IMR-90 (cell line): ENCODE measurements at regions not wholly inside any gene's neighbourhood (a gene's known extent, or its start where the extent isn't known, plus 50 kb on each side); places are given as distances from the start of the nearest gene placed in this dataset.

Experiments
- ATAC-seq: fragments of 200-7000 bp; cut with Tn5 transposase; 2 replicates; pipeline ENCODE4 v1.9.1; 2020; ENCODE audit warnings: low read depth, mild to moderate bottlenecking, moderate library complexity
- BruUV-seq: library from RNA; stranded (reverse); fragments of 400-500 nt; replicated peaks from 2 replicates; lab custom pipeline; 2021; lab: Mats Ljungman, UMichigan
- CTCF ChIA-PET: fragments of 300-600 bp; formaldehyde crosslinking; extraction: SDS; loops from one replicate; lab custom pipeline; 2021; ENCODE audit warnings: antibody characterized with exemption; lab: Yijun Ruan, JAX
- POLR2A ChIA-PET: fragments of 300-600 bp; sonication (Branson Sonifier 250); formaldehyde crosslinking; loops from one replicate; lab custom pipeline; 2022; ENCODE audit warnings: antibody characterized with exemption; ENCODE audit not compliant: unreplicated experiment; lab: Charles Lee
- DNase-seq: peaks from one replicate; pipeline ENCODE4 v3.0.0; 2013
- H2AFZ ChIP-seq: replicated peaks from 2 replicates; pipeline ENCODE3; 2013; ENCODE audit warnings: low read length, mild to moderate bottlenecking; ENCODE audit not compliant: poor library complexity
- H2AK5ac ChIP-seq: 2 replicates; pipeline ENCODE4 v1.6.1; 2013; ENCODE audit warnings: low read depth, low read length, inconsistent platforms
- H2AK9ac ChIP-seq: replicated peaks from 2 replicates; pipeline ENCODE3; 2013; ENCODE audit warnings: mild to moderate bottlenecking, low read depth, low read length, moderate library complexity; ENCODE audit not compliant: poor library complexity
- H2BK120ac ChIP-seq: 2 replicates; pipeline ENCODE4 v1.6.1; 2013; ENCODE audit warnings: low read depth, low read length, inconsistent platforms
- H2BK15ac ChIP-seq: 3 replicates; pipeline ENCODE4 v1.6.1; 2013; ENCODE audit warnings: low read depth, low read length, inconsistent platforms
- H2BK20ac ChIP-seq: 2 replicates; pipeline ENCODE4 v1.6.1; 2013; ENCODE audit warnings: low read depth, mild to moderate bottlenecking, inconsistent platforms, low read length, moderate library complexity
- H2BK5ac ChIP-seq: 2 replicates; pipeline ENCODE4 v1.6.1; 2013; ENCODE audit warnings: mild to moderate bottlenecking, low read depth, low read length, inconsistent platforms; ENCODE audit not compliant: poor library complexity, severe bottlenecking
- H3K14ac ChIP-seq: replicated peaks from 2 replicates; pipeline ENCODE4 v1.6.1; 2013; ENCODE audit warnings: low read depth, low read length, inconsistent platforms
- H3K18ac ChIP-seq: 2 replicates; pipeline ENCODE4 v1.6.1; 2013; ENCODE audit warnings: low read depth, low read length, control low read depth
- H3K23ac ChIP-seq: 2 replicates; pipeline ENCODE4 v1.6.1; 2013; ENCODE audit warnings: low read depth, low read length, inconsistent platforms
- H3K27ac ChIP-seq: 2 replicates; pipeline ENCODE4 v1.5.1; 2013; ENCODE audit warnings: mild to moderate bottlenecking, control low read depth, low read length; ENCODE audit not compliant: insufficient read depth
- H3K27me3 ChIP-seq: 2 replicates; pipeline ENCODE4 v1.6.1; 2013; ENCODE audit warnings: low read length; ENCODE audit not compliant: control insufficient read depth, insufficient read depth
- H3K36me3 ChIP-seq: 2 replicates; pipeline ENCODE4 v1.6.1; 2013; ENCODE audit warnings: low read length, mixed read lengths; ENCODE audit not compliant: control insufficient read depth, insufficient read depth
- H3K4ac ChIP-seq: 2 replicates; pipeline ENCODE4 v1.6.1; 2013; ENCODE audit warnings: low read depth, low read length, inconsistent platforms
- H3K4me1 ChIP-seq: 2 replicates; pipeline ENCODE4 v1.6.1; 2013; ENCODE audit warnings: low read length, mixed read lengths; ENCODE audit not compliant: control insufficient read depth, insufficient read depth
- H3K4me2 ChIP-seq: 2 replicates; pipeline ENCODE4 v1.6.1; 2013; ENCODE audit warnings: low read depth, mild to moderate bottlenecking, control low read depth, low read length, moderate library complexity
- H3K4me3 ChIP-seq: 2 replicates; pipeline ENCODE4 v1.5.1; 2013; ENCODE audit warnings: low read depth, mild to moderate bottlenecking, control low read depth, low read length, moderate library complexity; ENCODE audit not compliant: insufficient read depth
- H3K56ac ChIP-seq: 2 replicates; pipeline ENCODE4 v1.6.1; 2013; ENCODE audit warnings: low read length, inconsistent platforms; ENCODE audit not compliant: insufficient read depth; ENCODE audit errors: extremely low read depth
- H3K79me1 ChIP-seq, 2 experiments: 2 replicates each; pipeline ENCODE4 v1.6.1; 2013; ENCODE audit warnings: low read length in 2 of 2, inconsistent platforms in 1 of 2, low read depth in 1 of 2
- H3K9ac ChIP-seq: 2 replicates; pipeline ENCODE4 v1.6.1; 2013; ENCODE audit warnings: low read depth, low read length, control low read depth
- H3K9me1 ChIP-seq: 2 replicates; pipeline ENCODE4 v1.6.1; 2013; ENCODE audit warnings: low read length, inconsistent platforms; ENCODE audit not compliant: insufficient read depth
- H3K9me3 ChIP-seq: 2 replicates; pipeline ENCODE4 v1.6.1; 2013; ENCODE audit warnings: low read length; ENCODE audit not compliant: control insufficient read depth, insufficient read depth
- H4K20me1 ChIP-seq: 2 replicates; pipeline ENCODE4 v1.6.1; 2013; ENCODE audit warnings: low read length, inconsistent platforms; ENCODE audit not compliant: insufficient read depth
- H4K5ac ChIP-seq: 2 replicates; pipeline ENCODE4 v1.6.1; 2013; ENCODE audit warnings: mild to moderate bottlenecking, low read depth, low read length, control low read depth
- H4K8ac ChIP-seq, 2 experiments: 2 replicates each; pipeline ENCODE4 v1.6.1; 2013; ENCODE audit warnings: low read depth in 2 of 2, low read length in 2 of 2, control low read depth in 1 of 2, inconsistent platforms in 1 of 2
- H4K91ac ChIP-seq: 2 replicates; pipeline ENCODE4 v1.6.1; 2013; ENCODE audit warnings: low read depth, low read length, inconsistent platforms; ENCODE audit not compliant: insufficient read depth
- BHLHE40 ChIP-seq: fragments of 150-350 bp; IDR thresholded peaks from 2 replicates; pipeline ENCODE4 v1.6.1; 2016; ENCODE audit warnings: mild to moderate bottlenecking, low read depth, low read length
- CEBPB ChIP-seq: IDR thresholded peaks from 2 replicates; pipeline ENCODE4 v1.6.1; 2012; ENCODE audit warnings: low read depth, low read length, improper control_type of control experiment
- MAFK ChIP-seq: IDR thresholded peaks from 2 replicates; pipeline ENCODE4 v1.6.1; 2012; ENCODE audit warnings: low read depth, low read length, improper control_type of control experiment
- MAZ ChIP-seq: IDR thresholded peaks from 2 replicates; pipeline ENCODE4 v1.6.1; 2012; ENCODE audit warnings: low read depth, mild to moderate bottlenecking, low read length, improper control_type of control experiment, moderate library complexity, borderline replicate concordance
- MXI1 ChIP-seq: IDR thresholded peaks from 2 replicates; pipeline ENCODE4 v1.6.1; 2012; ENCODE audit warnings: low read depth, mild to moderate bottlenecking, low read length, moderate library complexity, borderline replicate concordance
- NFE2L2 ChIP-seq: fragments of 150-350 bp; IDR thresholded peaks from 2 replicates; pipeline ENCODE4 v1.6.1; 2016; ENCODE audit warnings: low read depth, mild to moderate bottlenecking, low read length
- POLR2A ChIP-seq: IDR thresholded peaks from 2 replicates; pipeline ENCODE4 v1.6.1; 2012; ENCODE audit warnings: mild to moderate bottlenecking, low read depth, low read length
- RAD21 ChIP-seq: IDR thresholded peaks from 2 replicates; pipeline ENCODE4 v1.6.1; 2012; ENCODE audit warnings: low read length, improper control_type of control experiment
- RCOR1 ChIP-seq: IDR thresholded peaks from 2 replicates; pipeline ENCODE4 v1.6.1; 2012; ENCODE audit warnings: mild to moderate bottlenecking, low read length, improper control_type of control experiment; ENCODE audit not compliant: insufficient replicate concordance
- RFX5 ChIP-seq: IDR thresholded peaks from 2 replicates; pipeline ENCODE4 v1.8.0; 2012; ENCODE audit warnings: low read depth, mild to moderate bottlenecking, low read length, moderate library complexity
- SMC3 ChIP-seq: fragments of 150-350 bp; IDR thresholded peaks from 2 replicates; pipeline ENCODE4 v1.6.1; 2016; ENCODE audit warnings: low read depth, mild to moderate bottlenecking, antibody characterized with exemption, low read length, moderate library complexity
- WGBS, 2 experiments: methylation state at CpG; one replicate each; pipeline versions ENCODE4 v1.1.5 to v1.1.7; 2013; ENCODE audit warnings: missing lambda C conversion rate in 2 of 2; ENCODE audit not compliant: insufficient read length in 1 of 2; ENCODE audit errors: extremely low coverage in 2 of 2; 5-methylcytosine and 5-hydroxymethylcytosine counted together
- dilution Hi-C: fragments of 300-500 bp; cut with HindIII; formaldehyde crosslinking; loops from one replicate; pipeline ENCODE4 v1.14.3; 2018; ENCODE audit warnings: low sequenced_read_pairs; ENCODE audit not compliant: unreplicated experiment
- in situ Hi-C: fragments of 300-500 bp; cut with MboI; formaldehyde crosslinking; loops from 3 replicates; pipeline ENCODE4 v1.14.3; 2019; ENCODE audit warnings: low sequenced_read_pairs, inconsistent platforms, mixed read lengths
- intact Hi-C: fragments of 100-400 bp; cut with micrococcal nuclease; formaldehyde crosslinking; loops from 2 replicates; pipeline ENCODE4 v1.10.0; 2022
- TF ChIP-seq, protein P1 (sequence below): fragments of 150-350 bp; IDR thresholded peaks from 2 replicates; pipeline ENCODE4 v1.6.1; 2016; ENCODE audit warnings: low read depth, mild to moderate bottlenecking, low read length, moderate library complexity, borderline replicate concordance
- TF ChIP-seq, protein P2 (sequence below): fragments of 150-350 bp; IDR thresholded peaks from 2 replicates; pipeline ENCODE4 v1.6.1; 2017; ENCODE audit warnings: mild to moderate bottlenecking, antibody characterized with exemption, low read length, low read depth

DNA sequence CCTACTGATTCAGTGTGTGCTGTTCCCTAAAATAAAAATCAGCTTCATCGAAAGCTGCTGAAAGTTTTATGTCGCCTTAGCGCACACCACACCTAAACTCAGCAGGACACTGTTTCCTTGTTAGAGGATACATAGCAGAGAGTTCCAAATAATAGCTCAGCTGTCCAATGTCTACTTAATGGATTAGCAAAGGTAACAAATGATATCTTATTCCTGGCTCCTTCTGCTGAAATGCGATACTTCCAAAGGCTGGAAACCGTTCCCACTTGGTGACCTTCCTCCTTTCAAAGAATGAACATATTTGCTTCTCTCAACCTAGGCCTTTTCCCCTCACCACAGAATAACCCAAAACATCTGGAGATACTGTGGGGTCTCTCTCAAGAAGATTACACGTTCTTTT lies 189.5 kb upstream of the GMDS start:
- Histone ChIP-seq H4K8ac (no peak overlapping the region), H2AK5ac (no peak overlapping the region), H3K27me3 (no peaks in the 10 kb centered on the region), H3K9me3 (no peaks in the 10 kb centered on the region), H3K23ac (no peak overlapping the region), H2BK5ac (no peak overlapping the region), H3K4ac (no peak overlapping the region), H3K27ac (no peak overlapping the region), H2BK20ac (peak overlapping the region; percentile 12; the same call in 1 of the 2 replicates), H3K9ac (no peak overlapping the region), H3K4me2 (no peak overlapping the region), H2AFZ (no peak overlapping the region), H2AK9ac (no peak overlapping the region), H4K5ac (no peak overlapping the region), H2BK15ac (no peak overlapping the region), H3K79me1 (no peaks in the 10 kb centered on the region), H4K91ac (no peak overlapping the region), H3K18ac (no peak overlapping the region), H3K14ac (no peak overlapping the region), H3K36me3 (no peaks in the 10 kb centered on the region), H3K4me1 (peaks cover 20% of the 10 kb centered on the region), H3K56ac (no peak overlapping the region), H4K20me1 (no peaks in the 10 kb centered on the region), H3K9me1 (peaks cover 18% of the 10 kb centered on the region), H2BK120ac (no peak overlapping the region), H3K4me3 (no peak overlapping the region)
- DNase-seq (no peak), ATAC-seq (no peak)
- ChIA-PET POLR2A (no interaction called here), CTCF (no interaction called here)
- 89% methylated on average over 2 of the region's 6 CpGs; no CpG with 5 or more reads in 1 of the 2 experiments for WGBS, 2 experiments
- TF ChIP-seq SMC3 = no peak
- TF ChIP-seq MXI1 = no peak
- TF ChIP-seq MAZ = no peak
- TF ChIP-seq BHLHE40 = no peak
- no peak for TF ChIP-seq RAD21
- TF ChIP-seq CEBPB = no peak
- TF ChIP-seq, protein P1, sequence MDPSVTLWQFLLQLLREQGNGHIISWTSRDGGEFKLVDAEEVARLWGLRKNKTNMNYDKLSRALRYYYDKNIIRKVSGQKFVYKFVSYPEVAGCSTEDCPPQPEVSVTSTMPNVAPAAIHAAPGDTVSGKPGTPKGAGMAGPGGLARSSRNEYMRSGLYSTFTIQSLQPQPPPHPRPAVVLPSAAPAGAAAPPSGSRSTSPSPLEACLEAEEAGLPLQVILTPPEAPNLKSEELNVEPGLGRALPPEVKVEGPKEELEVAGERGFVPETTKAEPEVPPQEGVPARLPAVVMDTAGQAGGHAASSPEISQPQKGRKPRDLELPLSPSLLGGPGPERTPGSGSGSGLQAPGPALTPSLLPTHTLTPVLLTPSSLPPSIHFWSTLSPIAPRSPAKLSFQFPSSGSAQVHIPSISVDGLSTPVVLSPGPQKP = no peak
- TF ChIP-seq RCOR1 = no peak
- TF ChIP-seq POLR2A = no peak
- TF ChIP-seq MAFK = no peak
- TF ChIP-seq NFE2L2 = no peak
- TF ChIP-seq RFX5 = no peak
- TF ChIP-seq, protein P2, sequence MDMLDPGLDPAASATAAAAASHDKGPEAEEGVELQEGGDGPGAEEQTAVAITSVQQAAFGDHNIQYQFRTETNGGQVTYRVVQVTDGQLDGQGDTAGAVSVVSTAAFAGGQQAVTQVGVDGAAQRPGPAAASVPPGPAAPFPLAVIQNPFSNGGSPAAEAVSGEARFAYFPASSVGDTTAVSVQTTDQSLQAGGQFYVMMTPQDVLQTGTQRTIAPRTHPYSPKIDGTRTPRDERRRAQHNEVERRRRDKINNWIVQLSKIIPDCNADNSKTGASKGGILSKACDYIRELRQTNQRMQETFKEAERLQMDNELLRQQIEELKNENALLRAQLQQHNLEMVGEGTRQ = no peak
- in situ Hi-C loops (no loop called here), intact Hi-C loops (no loop called here), dilution Hi-C loops (no loop called here)
- no TSS peak for BruUV-seq
